GM10266 (cell line): ENCODE measurements at regions not wholly inside any gene's neighbourhood (a gene's known extent, or its start where the extent isn't known, plus 50 kb on each side); places are given as distances from the start of the nearest gene placed in this dataset.
A peak's percentile ranks its signal among the peaks of the same experiment; 100 is the strongest.

Experiments used
- DNase-seq: peaks from one replicate; pipeline ENCODE4 v3.0.0; 2012; ENCODE audit errors: extremely low spot score
- CTCF ChIP-seq: IDR thresholded peaks from 2 replicates; pipeline ENCODE4 v1.5.1; 2012; ENCODE audit warnings: mild to moderate bottlenecking, low read depth; ENCODE audit not compliant: control insufficient read depth, insufficient read depth; ENCODE audit errors: missing control alignments

- no peak for DNase-seq
- no peak for TF ChIP-seq CTCF
Measured at GRCh38 chr11:81104051-81104450, 1629.6 kb downstream of the FAM181B start.

GRCh38 chr11:81098471-81098870, 1635.2 kb downstream of the FAM181B start:
- DNase-seq: no peak
- no peak for TF ChIP-seq CTCF

GRCh38 chr11:81092522-81092921, 1641.1 kb downstream of the FAM181B start:
- no peak for DNase-seq
- no peak for TF ChIP-seq CTCF

- no peak for TF ChIP-seq CTCF
Measured at GRCh38 chr11:81089242-81089641, 1644.4 kb downstream of the FAM181B start.

GRCh38 chr11:81080476-81080875, 1639.6 kb upstream of the TENM4 start:
- TF ChIP-seq CTCF: no peak
- no peak for DNase-seq

More at GRCh38 chr11:81089242-81089641, 1644.4 kb downstream of the FAM181B start:
- no peak for DNase-seq

- TF ChIP-seq CTCF: no peak
- no peak for DNase-seq
Measured at GRCh38 chr11:81072273-81072672, 1631.4 kb upstream of the TENM4 start.

- no peak for TF ChIP-seq CTCF
- no peak for DNase-seq
Measured at GRCh38 chr11:81071606-81072005, 1630.8 kb upstream of the TENM4 start.

- peak; percentile 16 for DNase-seq
- TF ChIP-seq CTCF: no peak
Measured at GRCh38 chr11:81070948-81071347, 1630.1 kb upstream of the TENM4 start.
